H54 (cell line): ENCODE measurements at regions not wholly inside any gene's neighbourhood (a gene's known extent, or its start where the extent isn't known, plus 50 kb on each side); places are given as distances from the start of the nearest gene placed in this dataset.
"Not testable (repeated sequence)": the region's sequence is repeated elsewhere in the genome, so short reads cannot be mapped to it uniquely, and the experiment has no call there.

Experiments
- DNase-seq: peaks from one replicate; pipeline ENCODE4 v3.0.0; 2011; ENCODE audit warnings: low spot score, mixed read lengths; ENCODE audit not compliant: insufficient read length
- FAIRE-seq: peaks from 3 replicates; lab custom pipeline; 2011; peaks lifted over from hg19 to GRCh38; lab: Jason Lieb, UNC
- POLR2A ChIP-seq: IDR thresholded peaks from 2 replicates; pipeline ENCODE4 v1.6.1; 2011; ENCODE audit warnings: low read depth, mild to moderate bottlenecking, low read length

DNA sequence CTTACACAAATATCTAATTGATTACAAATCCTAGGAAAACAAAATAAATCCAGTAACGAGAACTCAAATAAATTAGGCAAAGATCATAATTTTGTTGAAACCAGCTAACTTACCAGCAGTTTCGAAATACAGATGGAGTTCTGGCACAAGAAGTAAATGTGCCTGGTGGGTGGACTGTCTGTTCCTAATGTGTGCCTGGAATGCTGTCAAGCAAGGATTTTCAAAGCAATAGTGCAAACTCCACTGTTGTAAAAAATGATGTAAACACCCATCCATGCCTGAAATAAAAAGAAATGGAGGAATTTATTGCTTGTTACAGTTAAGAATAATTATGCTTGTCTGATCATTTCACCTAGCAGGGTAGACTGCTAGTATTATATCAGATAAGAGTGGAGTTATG is 423.9 kb upstream of the MAP2 start:
- no peak for FAIRE-seq

DNA sequence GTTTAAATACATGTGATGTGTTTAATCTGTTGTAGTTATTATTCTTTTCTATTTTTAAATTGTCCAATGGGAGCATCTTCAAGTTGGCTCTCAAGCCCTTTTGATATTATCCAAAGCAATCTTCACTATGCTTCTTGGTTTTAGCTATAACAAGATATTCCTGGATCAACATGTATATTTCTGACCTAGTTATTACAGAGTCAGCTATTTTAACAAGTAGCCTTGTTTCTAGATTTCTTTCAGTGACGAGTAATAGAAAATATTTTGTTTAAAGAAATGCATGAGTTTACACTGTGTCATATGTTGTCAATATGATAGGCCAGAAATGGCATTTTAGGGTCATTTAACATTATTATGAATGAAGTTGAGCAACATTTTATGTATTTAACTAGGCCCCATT is 421.8 kb upstream of the MAP2 start:
- no peak for DNase-seq
- no peak for FAIRE-seq
- TF ChIP-seq POLR2A, result no peak

More for the DNA sequence above, 423.9 kb upstream of the MAP2 start:
- DNase-seq, result no peak
- no peak for TF ChIP-seq POLR2A

DNA sequence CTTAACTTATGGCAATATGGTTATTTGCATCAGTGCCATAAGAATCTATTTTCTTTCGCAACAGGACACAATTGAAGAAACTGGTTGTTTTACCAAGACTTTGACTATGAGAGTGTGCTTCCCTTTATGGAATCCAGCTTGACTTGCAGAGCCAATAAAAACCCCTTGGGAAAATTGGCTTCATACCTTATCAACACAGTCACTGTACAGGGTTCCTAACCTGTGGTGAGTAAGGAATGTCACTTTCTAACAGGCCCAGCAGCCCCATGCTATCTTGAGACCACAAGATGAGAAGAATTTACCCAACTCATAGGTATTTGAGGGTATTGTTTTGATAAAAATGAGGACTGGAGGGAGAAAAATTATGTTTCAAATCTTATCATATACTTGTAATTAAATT is 418.5 kb upstream of the MAP2 start:
- DNase-seq (no peak), FAIRE-seq (no peak)
- TF ChIP-seq POLR2A, result no peak

DNA sequence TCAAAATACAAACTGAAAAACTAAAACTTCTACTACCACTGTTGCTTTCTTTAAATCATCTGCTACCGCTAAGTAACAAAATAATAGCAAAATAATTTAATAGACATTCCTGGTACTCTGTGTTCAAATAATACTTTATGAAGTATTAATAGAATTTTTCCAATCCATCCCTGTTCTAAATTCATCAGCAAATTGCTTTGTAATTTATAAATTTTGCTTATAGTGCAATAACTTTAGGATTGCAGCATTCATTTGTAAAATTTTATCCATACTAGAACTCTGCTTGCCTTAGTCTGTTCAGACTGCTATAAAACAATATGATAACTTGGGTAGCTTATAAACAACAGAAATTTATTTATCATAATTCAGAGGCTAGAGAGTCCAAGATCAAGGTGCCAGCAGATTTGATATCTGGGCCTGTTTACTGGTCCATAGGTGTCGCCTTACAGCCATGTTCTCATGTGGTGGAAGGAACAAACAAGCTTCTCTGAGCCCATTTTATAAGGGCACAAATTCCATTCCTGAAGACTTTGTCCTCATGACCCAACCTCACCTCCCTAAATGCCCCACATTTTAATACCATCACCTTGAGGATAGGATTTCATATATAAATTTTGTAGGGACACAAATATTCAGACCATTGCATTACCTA is 415.1 kb upstream of the MAP2 start:
- DNase-seq (no peak), FAIRE-seq (no peak)
- TF ChIP-seq POLR2A, result no peak

DNA sequence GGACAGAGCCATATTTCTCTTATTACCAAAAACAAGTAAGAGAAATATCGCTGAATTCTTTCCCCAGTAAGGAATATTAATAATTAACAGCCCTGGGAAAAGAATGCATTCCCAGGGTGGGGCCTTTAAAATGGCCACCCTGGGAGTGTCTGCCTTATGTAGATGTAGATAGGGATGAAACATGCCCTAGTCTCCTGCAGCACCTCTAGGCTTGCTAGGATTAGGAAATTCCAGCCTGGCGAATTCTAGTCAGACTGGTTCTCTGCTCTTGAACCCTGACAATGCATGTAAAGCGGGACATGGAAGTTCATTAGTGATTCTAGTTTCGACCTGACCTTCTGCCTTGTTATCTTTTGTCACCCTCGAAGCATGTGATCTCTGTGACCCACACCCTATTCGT is 405.2 kb upstream of the MAP2 start:
- not testable (repeated sequence) for DNase-seq, FAIRE-seq

DNA sequence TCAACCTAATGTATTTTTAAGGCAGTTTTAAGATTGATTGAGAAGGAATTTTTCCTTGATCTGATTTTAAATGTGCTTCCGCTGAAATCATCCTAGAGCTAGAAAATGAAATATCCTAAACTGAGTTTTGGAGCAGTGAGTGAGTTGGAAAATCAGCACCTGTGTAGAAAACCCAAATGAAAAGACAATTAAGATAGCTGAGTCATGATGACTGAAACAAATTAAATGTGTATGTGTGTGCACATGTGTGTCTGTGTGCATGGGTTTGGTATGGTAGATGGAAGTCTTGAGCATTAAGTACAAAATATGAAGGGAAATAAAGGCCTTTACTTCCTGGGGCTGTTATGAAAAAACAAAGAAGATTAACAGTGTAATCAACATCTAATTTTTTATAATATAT is 394.6 kb upstream of the MAP2 start:
- FAIRE-seq, result no peak
- TF ChIP-seq POLR2A, result no peak

DNA sequence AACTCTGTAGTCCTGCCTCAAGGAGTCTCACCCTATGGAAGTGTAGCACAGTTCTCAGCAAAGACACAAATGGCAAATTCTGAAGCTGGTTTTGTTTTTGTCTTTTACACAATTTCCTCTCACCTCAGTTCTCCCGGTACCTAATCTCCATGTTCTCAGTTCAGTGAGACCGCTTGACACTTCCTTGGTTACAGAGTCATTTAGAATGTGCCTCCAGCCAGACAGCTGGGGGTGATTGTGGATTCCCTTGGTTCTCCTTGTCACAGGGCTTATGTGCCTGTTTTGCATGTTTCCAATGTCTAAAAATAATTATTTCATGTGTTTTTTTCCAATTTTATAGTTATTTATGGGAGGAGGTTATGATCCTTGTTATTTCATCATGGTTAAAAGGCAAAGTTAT is 379.5 kb upstream of the MAP2 start:
- DNase-seq (no peak), FAIRE-seq (no peak)
- TF ChIP-seq POLR2A, result no peak

More for the DNA sequence above, 394.6 kb upstream of the MAP2 start:
- DNase-seq, result no peak

DNA sequence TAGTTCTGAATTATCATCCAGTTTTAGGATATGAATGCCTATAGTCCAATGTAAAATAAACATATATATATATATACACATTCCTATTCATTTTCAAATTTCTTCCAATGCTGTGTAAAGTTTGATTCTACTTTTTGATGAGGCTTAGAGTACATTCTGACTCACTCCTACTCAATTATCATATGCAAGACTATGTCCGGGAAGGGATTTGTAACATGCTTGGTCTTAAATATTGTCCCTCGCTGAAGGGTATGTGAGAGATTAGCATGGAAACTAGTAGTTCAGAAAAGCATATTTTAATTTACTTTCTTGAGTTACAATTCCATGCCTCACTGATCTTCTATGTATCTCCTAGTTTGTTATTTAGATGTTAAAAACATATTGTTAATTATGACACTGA is 377.7 kb upstream of the MAP2 start:
- no peak for TF ChIP-seq POLR2A
- FAIRE-seq (no peak), DNase-seq (no peak)

DNA sequence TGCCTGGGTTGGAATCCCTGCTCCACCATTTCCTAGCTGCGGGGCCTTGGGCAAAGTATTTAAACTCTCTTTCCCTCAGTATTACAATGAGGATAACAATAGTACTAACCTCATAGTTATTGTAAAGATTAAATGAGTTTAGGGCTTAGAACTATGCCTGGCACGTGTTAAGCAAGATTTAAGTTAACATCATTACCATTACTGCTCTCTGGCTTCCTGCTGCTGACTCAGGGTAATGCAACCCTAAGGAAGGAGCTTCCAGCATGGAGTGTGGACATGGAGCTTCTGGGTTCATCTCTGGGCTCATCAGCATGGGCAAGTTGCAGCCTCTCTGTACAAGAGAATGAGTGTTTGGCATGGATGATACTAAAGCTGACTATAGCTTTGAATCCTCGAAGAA is 374.2 kb upstream of the MAP2 start:
- DNase-seq, result no peak
- FAIRE-seq, result no peak
- TF ChIP-seq POLR2A, result no peak

DNA sequence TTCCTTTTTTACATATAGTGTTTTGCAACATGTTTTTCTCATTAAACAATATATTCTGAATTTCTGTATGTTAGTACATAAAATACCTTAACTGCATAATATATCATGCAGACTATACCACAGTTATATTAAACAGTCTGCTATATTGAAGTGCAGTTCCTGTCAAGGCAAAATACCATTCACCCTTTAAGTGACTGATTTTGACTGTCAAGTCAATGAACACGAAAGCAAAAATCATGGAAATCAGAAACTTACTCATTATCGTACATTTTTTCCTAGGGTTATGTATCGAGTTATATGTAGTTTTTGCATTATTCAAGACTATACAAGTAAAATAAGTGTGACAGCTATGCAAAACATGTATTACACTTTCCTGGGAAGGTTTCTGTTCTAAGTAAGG is 361.6 kb upstream of the MAP2 start:
- FAIRE-seq, result no peak

DNA sequence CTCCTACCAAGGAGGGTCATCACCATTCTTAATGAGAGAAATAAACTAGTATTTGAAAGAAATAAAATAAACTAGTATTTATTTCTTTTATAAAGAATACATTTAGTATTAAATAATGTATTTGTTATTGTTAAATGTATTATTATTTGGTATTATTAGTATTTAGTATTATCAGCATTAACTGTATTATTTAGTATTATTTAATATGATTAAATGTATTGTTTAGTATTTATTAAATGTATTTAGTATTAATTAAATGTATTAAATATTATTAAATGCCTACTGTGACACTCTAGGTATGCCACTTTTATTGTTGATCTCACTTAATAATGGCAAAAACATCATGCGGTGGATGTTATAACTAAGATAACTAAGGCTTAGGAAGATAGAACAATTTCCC is 353.6 kb upstream of the MAP2 start:
- DNase-seq (no peak), FAIRE-seq (no peak)
- no peak for TF ChIP-seq POLR2A

More for the DNA sequence above, 361.6 kb upstream of the MAP2 start:
- DNase-seq, result no peak
- TF ChIP-seq POLR2A, result no peak

DNA sequence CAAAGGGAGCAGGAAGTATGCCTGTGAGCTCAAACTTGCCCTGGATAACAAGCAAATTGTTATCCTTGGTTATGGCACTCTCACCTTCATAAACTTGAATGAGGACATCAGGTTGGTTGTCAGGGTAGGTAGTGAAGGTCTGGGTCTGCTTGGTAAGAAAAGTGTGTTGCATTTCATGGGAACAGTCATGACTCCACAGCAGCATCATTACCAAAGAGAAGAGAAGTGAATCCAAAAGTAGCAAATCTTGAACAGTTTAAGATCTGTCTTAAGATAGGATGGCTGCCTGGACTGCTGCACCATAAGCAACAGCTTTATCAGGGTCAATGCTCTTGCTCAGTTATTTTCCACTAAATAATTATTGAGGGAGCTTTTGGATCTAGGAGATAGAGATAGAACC is 350.7 kb upstream of the MAP2 start:
- DNase-seq (no peak), FAIRE-seq (no peak)
- no peak for TF ChIP-seq POLR2A

DNA sequence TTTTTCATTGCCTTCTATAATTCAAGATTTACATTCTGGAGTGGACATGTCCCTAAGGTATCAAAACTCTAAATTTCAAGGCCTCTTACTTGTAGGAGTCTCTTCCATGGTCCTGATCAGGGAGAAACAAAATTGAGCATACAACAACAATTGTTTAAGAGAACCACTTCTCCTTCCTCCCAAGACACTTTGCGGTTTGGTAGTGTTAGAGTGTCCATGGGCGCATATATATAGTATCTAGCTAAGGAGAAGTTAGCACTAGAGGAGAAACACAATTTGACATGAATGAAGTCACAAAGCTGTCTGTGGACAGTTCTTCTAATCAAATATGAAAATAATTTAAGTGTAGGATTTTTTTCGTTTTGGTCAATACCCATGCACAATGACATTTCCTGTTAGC is 349.1 kb upstream of the MAP2 start:
- no peak for FAIRE-seq
- TF ChIP-seq POLR2A, result no peak
- no peak for DNase-seq

DNA sequence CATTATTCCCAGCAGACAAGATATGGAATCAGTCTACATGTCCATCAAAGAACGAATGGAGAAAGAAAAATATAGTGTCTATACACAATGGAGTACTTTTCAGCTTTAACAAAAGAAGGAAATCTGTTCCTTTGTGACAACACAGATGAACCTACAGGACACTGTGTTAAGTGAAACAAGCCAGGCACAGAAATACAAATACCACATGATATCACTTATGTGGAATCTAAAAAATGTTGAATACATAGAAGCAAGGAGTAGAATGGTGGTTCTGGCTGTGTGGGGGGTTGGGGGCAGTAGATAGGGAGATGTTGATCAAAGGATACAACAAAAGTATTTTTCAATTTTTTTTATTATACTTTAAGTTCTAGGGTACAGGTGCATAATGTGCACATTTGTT is 347.7 kb upstream of the MAP2 start:
- TF ChIP-seq POLR2A, result no peak
- FAIRE-seq (no peak), DNase-seq (no peak)

DNA sequence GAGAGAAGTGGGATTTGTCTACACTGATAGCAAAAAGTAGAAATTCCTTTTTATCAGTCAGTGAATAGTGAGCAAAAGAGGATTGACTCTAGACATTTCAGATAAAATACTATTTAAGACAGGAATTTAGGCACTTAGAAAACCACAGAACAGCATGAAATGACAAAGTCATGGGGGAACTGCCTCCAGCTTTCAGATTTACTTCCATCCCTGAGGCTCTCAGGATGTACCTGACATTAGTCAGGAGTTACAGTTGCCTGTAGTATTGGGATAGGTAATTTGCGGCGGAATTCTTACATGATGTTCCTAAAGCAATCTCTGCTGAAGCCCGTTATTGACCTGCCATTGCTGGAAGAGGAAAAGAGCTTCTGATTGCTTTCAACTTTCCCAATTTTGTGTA is 337.1 kb upstream of the MAP2 start:
- FAIRE-seq (no peak), DNase-seq (no peak)
- TF ChIP-seq POLR2A, result no peak

DNA sequence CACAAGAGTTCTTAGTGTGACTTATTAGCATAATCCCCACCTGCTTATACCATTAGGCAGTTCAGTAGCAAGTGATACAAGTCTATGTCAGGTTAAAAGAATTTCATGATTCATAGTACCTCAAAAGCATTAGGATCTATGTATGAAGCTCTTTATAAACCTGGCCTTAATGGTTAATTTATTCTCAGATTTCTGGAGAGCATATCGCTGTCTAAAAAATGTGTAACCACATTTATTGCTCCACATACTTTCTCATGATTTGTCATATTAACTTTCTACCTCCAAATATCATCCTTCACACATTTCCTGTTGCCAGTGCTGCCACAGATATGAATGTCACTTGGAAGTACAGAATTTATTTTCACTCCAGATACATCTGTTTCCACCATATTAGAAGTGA is 332.8 kb upstream of the MAP2 start:
- DNase-seq, result no peak
- TF ChIP-seq POLR2A, result no peak
- no peak for FAIRE-seq
